ENCODE measurements at regions not wholly inside any gene's neighbourhood (a gene's known extent, or its start where the extent isn't known, plus 50 kb on each side); places are given as distances from the start of the nearest gene placed in this dataset.

- H3K27me3 ChIP-seq (replicated peaks): no peaks in the 10 kb centered on the region
- no peak for DNase-seq
- no peak overlapping the region for H3K4me3 ChIP-seq (ENCODE audit: low read depth, low read length)
- in situ Hi-C loops (cut with HindIII; ENCODE audit: low pct_ligation_motif_present, low sequenced_read_pairs): no loop called here
- no peak overlapping the region for H3K27ac ChIP-seq
- H3K36me3 ChIP-seq (replicated peaks): no peaks in the 10 kb centered on the region
- TF ChIP-seq CTCF (IDR thresholded peaks at IDR 0.05; ENCODE audit: low read depth, low read length, missing control alignments): no peak
Observed at GRCh38 chr10:60714233-60714632, 64.0 kb upstream of the CDK1 start.

GRCh38 chr10:60711496-60711895 is 66.8 kb upstream of the CDK1 start:
- in situ Hi-C loops (cut with HindIII; ENCODE audit: low pct_ligation_motif_present, low sequenced_read_pairs): no loop called here
- Histone ChIP-seq H3K36me3 (replicated peaks) (no peaks in the 10 kb centered on the region), H3K4me3 (ENCODE audit: low read depth, low read length) (no peak overlapping the region), H3K27me3 (replicated peaks) (no peaks in the 10 kb centered on the region), H3K27ac (no peak overlapping the region)
- DNase-seq: no peak
- no peak for TF ChIP-seq CTCF (IDR thresholded peaks at IDR 0.05; ENCODE audit: low read depth, low read length, missing control alignments)

- no peak overlapping the region for H3K4me3 ChIP-seq (ENCODE audit: low read depth, low read length)
Observed at GRCh38 chr10:60710041-60710440, 68.2 kb upstream of the CDK1 start.

GRCh38 chr10:60708666-60709065 is 69.6 kb upstream of the CDK1 start:
- in situ Hi-C loops (cut with HindIII; ENCODE audit: low pct_ligation_motif_present, low sequenced_read_pairs): no loop called here
- DNase-seq: no peak
- Histone ChIP-seq H3K27me3 (replicated peaks) (no peaks in the 10 kb centered on the region), H3K36me3 (replicated peaks) (no peaks in the 10 kb centered on the region), H3K4me3 (ENCODE audit: low read depth, low read length) (no peak overlapping the region), H3K27ac (no peak overlapping the region)
- TF ChIP-seq CTCF (IDR thresholded peaks at IDR 0.05; ENCODE audit: low read depth, low read length, missing control alignments): no peak

More at GRCh38 chr10:60710041-60710440, 68.2 kb upstream of the CDK1 start:
- no peak for TF ChIP-seq CTCF (IDR thresholded peaks at IDR 0.05; ENCODE audit: low read depth, low read length, missing control alignments)
- Histone ChIP-seq H3K27ac (no peak overlapping the region), H3K27me3 (replicated peaks) (no peaks in the 10 kb centered on the region), H3K36me3 (replicated peaks) (no peaks in the 10 kb centered on the region)
- DNase-seq: no peak
- in situ Hi-C loops (cut with HindIII; ENCODE audit: low pct_ligation_motif_present, low sequenced_read_pairs): no loop called here

GRCh38 chr10:60707841-60708240 is 70.4 kb upstream of the CDK1 start:
- Histone ChIP-seq H3K27ac (no peak overlapping the region), H3K27me3 (replicated peaks) (no peaks in the 10 kb centered on the region), H3K4me3 (ENCODE audit: low read depth, low read length) (no peak overlapping the region), H3K36me3 (replicated peaks) (no peaks in the 10 kb centered on the region)
- DNase-seq: no peak
- no peak for TF ChIP-seq CTCF (IDR thresholded peaks at IDR 0.05; ENCODE audit: low read depth, low read length, missing control alignments)
- in situ Hi-C loops (cut with HindIII; ENCODE audit: low pct_ligation_motif_present, low sequenced_read_pairs): no loop called here

GRCh38 chr10:60706146-60706545 is 72.1 kb upstream of the CDK1 start:
- H3K4me3 ChIP-seq (ENCODE audit: low read depth, low read length): no peak overlapping the region

More at GRCh38 chr10:60706146-60706545, 72.1 kb upstream of the CDK1 start:
- no peak for TF ChIP-seq CTCF (IDR thresholded peaks at IDR 0.05; ENCODE audit: low read depth, low read length, missing control alignments)
- in situ Hi-C loops (cut with HindIII; ENCODE audit: low pct_ligation_motif_present, low sequenced_read_pairs): no loop called here
- Histone ChIP-seq H3K36me3 (replicated peaks) (no peaks in the 10 kb centered on the region), H3K27me3 (replicated peaks) (no peaks in the 10 kb centered on the region), H3K27ac (no peak overlapping the region)
- DNase-seq: no peak

All from brain microvascular endothelial cell (primary cell).